Esophagus muscularis mucosa (tissue), 4 donors: ENCODE measurements at regions not wholly inside any gene's neighbourhood (a gene's known extent, or its start where the extent isn't known, plus 50 kb on each side); places are given as distances from the start of the nearest gene placed in this dataset.

ENCODE experiments used
- EP300 ChIP-seq: sonication (generic); formaldehyde crosslinking; IDR thresholded peaks from one replicate; pipeline ENCODE4 v1.6.1; 2017; ENCODE audit warnings: antibody characterized with exemption
- POLR2A ChIP-seq: fragments of 450-650 bp; IDR thresholded peaks from one replicate; pipeline ENCODE4 v1.6.1; 2017; ENCODE audit warnings: antibody characterized with exemption, moderate library complexity, mild to moderate bottlenecking, low read depth
- POLR2AphosphoS5 ChIP-seq, 2 donors: sonication (generic); formaldehyde crosslinking; IDR thresholded peaks; one replicate each; pipeline ENCODE4 v1.6.1; 2017; ENCODE audit warnings: antibody characterized with exemption in 2 of 2
- TF ChIP-seq, protein P1 (sequence below), 3 experiments: fragments of 200-600 bp in 2 of 3; fragments of 450-650 bp in 1 of 3; sonication (generic) in 2 of 3; IDR thresholded peaks; one replicate each; pipeline ENCODE4 v1.5.1; 2017 to 2019; ENCODE audit warnings: antibody characterized with exemption in 3 of 3, mild to moderate bottlenecking in 2 of 3, moderate library complexity in 1 of 3

DNA sequence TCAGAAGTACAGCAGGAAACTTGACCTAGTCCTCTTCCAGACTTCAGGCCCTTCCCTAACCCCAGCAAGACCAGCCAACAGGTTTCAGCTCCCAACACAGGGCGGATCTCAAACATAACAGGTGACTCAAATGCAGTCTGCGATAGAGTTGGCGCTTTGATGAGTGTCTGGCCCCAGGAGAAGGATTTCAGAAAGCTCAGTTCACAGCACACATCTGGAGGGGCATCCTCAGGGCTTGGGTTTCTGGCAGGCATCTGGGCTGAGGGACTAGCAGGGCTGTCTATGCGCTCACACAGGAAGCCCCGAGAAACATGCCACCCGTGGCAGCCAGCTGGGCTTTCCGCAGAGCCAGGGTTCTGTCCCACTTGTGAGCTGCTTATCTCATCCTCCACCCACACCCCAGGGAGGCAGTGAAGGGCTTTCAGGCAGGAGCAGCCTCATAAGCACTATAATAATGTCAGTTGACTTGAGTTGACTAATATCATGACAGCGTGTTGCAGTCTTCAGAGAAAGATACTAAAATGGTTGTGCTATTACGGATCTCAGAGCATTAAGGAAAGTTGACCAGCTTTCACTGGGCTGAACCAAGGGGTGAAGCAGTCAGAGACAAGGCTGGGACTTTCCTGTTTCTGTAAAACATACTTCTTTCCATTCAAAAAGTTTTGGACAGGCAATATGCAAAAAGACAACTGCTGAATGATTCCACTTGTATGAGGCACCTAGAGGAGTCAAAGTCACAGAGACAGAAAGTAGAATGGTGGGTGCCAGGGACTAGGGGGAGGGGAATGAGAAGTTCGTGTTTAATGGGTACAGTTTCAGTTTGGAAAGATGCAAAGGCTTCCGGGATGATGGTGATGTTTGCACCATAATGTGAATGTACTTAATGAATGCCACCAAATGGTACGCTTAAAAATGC, 233.0 kb upstream of the IRF2BP2 start:
- TF ChIP-seq, protein P1, sequence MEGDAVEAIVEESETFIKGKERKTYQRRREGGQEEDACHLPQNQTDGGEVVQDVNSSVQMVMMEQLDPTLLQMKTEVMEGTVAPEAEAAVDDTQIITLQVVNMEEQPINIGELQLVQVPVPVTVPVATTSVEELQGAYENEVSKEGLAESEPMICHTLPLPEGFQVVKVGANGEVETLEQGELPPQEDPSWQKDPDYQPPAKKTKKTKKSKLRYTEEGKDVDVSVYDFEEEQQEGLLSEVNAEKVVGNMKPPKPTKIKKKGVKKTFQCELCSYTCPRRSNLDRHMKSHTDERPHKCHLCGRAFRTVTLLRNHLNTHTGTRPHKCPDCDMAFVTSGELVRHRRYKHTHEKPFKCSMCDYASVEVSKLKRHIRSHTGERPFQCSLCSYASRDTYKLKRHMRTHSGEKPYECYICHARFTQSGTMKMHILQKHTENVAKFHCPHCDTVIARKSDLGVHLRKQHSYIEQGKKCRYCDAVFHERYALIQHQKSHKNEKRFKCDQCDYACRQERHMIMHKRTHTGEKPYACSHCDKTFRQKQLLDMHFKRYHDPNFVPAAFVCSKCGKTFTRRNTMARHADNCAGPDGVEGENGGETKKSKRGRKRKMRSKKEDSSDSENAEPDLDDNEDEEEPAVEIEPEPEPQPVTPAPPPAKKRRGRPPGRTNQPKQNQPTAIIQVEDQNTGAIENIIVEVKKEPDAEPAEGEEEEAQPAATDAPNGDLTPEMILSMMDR (IDR thresholded peaks at IDR 0.05): no peak
- no peak for TF ChIP-seq EP300
- TF ChIP-seq POLR2A: no peak
- TF ChIP-seq POLR2AphosphoS5 (IDR thresholded peaks at IDR 0.05): no peak
